Vagina (tissue), 2 donors: ENCODE measurements at regions not wholly inside any gene's neighbourhood (a gene's known extent, or its start where the extent isn't known, plus 50 kb on each side); places are given as distances from the start of the nearest gene placed in this dataset.
"Not testable (repeated sequence)": the region's sequence is repeated elsewhere in the genome, so short reads cannot be mapped to it uniquely, and the experiment has no call there.

Source experiments
- DNase-seq, 2 donors: peaks; one replicate each; pipeline ENCODE4 v3.0.0-alpha.2; 2017; ENCODE audit errors: extremely low spot score in 2 of 2
- H3K27ac ChIP-seq: fragments of 200-600 bp; sonication (generic); one replicate; pipeline ENCODE4 v1.5.1; 2019
- H3K27me3 ChIP-seq: fragments of 200-600 bp; sonication (generic); one replicate; pipeline ENCODE4 v1.5.1; 2019
- H3K36me3 ChIP-seq, 2 donors: fragments of 200-600 bp; sonication (generic); one replicate each; pipeline ENCODE4 v1.5.1; 2017 to 2019
- H3K4me1 ChIP-seq: fragments of 200-600 bp; sonication (generic); one replicate; pipeline ENCODE4 v1.5.1; 2019
- H3K4me3 ChIP-seq, 2 donors: fragments of 200-600 bp; sonication (generic); 1 replicate in 1 of 2; 2 replicates in 1 of 2; pipeline ENCODE4 v1.5.1; 2016 to 2019
- H3K9me3 ChIP-seq: fragments of 200-600 bp; sonication (generic); one replicate; pipeline ENCODE4 v1.5.1; 2019
- CTCF ChIP-seq, 3 experiments: fragments of 450-650 bp in 2 of 3; fragments of 200-600 bp in 1 of 3; sonication (generic) in 1 of 3; IDR thresholded peaks; one replicate each; pipeline ENCODE4 v1.5.1; 2017 to 2019; ENCODE audit warnings: antibody characterized with exemption in 3 of 3, mild to moderate bottlenecking in 2 of 3, moderate library complexity in 2 of 3
- POLR2A ChIP-seq, 2 donors: fragments of 450-650 bp; IDR thresholded peaks; one replicate each; pipeline ENCODE4 v1.6.1; 2017; ENCODE audit warnings: antibody characterized with exemption in 2 of 2, mild to moderate bottlenecking in 2 of 2, moderate library complexity in 2 of 2
- POLR2AphosphoS5 ChIP-seq, 2 donors: sonication (generic); formaldehyde crosslinking; IDR thresholded peaks; one replicate each; pipeline ENCODE4 v1.9.0; 2017; ENCODE audit warnings: antibody characterized with exemption in 2 of 2, mild to moderate bottlenecking in 2 of 2, low read depth in 1 of 2; ENCODE audit not compliant: insufficient read depth in 1 of 2
- intact Hi-C: fragments of 100-400 bp; cut with DNase I; formaldehyde crosslinking; loops from one replicate; pipeline ENCODE4 v1.15.1; 2023

GRCh38 chr2:193837111-193837738 is 1642.5 kb upstream of the TMEFF2 start:
- Histone ChIP-seq H3K27me3 (no peaks in the 10 kb centered on the region), H3K36me3 (no peaks in the 10 kb centered on the region), H3K9me3 (no peaks in the 10 kb centered on the region), H3K27ac (no peak overlapping the region), H3K4me1 (no peaks in the 10 kb centered on the region), H3K4me3 (no peak overlapping the region)
- no peak for DNase-seq
- intact Hi-C loops = no loop called here
- TF ChIP-seq POLR2AphosphoS5 (IDR thresholded peaks at IDR 0.05; ENCODE audit: insufficient read depth in 1 of 2, low read depth in 1 of 2) (no peak), POLR2A (IDR thresholded peaks at IDR 0.05) (no peak), CTCF (IDR thresholded peaks at IDR 0.05) (no peak)

- H3K4me3 ChIP-seq, H3K36me3 ChIP-seq, H3K4me1 ChIP-seq, H3K27ac ChIP-seq, intact Hi-C loops, H3K9me3 ChIP-seq, DNase-seq, H3K27me3 ChIP-seq: not testable (repeated sequence)
Measured at GRCh38 chr2:193836424-193837006, 1641.8 kb upstream of the TMEFF2 start.

GRCh38 chr2:193833895-193834294 is 1639.2 kb upstream of the TMEFF2 start:
- H3K27me3 ChIP-seq, intact Hi-C loops, H3K9me3 ChIP-seq, H3K4me3 ChIP-seq, H3K27ac ChIP-seq, H3K36me3 ChIP-seq, H3K4me1 ChIP-seq, DNase-seq: not testable (repeated sequence)

- H3K9me3 ChIP-seq = no peaks in the 10 kb centered on the region
- no peaks in the 10 kb centered on the region for H3K27me3 ChIP-seq
- DNase-seq = no peak
- intact Hi-C loops = no loop called here
- no peak overlapping the region for H3K27ac ChIP-seq
- H3K36me3 ChIP-seq = no peaks in the 10 kb centered on the region
- no peak overlapping the region for H3K4me3 ChIP-seq
- TF ChIP-seq CTCF (IDR thresholded peaks at IDR 0.05) = no peak
- TF ChIP-seq POLR2AphosphoS5 (IDR thresholded peaks at IDR 0.05; ENCODE audit: insufficient read depth in 1 of 2, low read depth in 1 of 2) = no peak
- TF ChIP-seq POLR2A (IDR thresholded peaks at IDR 0.05) = no peak
- H3K4me1 ChIP-seq = no peaks in the 10 kb centered on the region
Measured at GRCh38 chr2:193824474-193824873, 1629.7 kb upstream of the TMEFF2 start.

- no peak for TF ChIP-seq POLR2AphosphoS5 (IDR thresholded peaks at IDR 0.05; ENCODE audit: insufficient read depth in 1 of 2, low read depth in 1 of 2)
- no peak for TF ChIP-seq CTCF (IDR thresholded peaks at IDR 0.05)
- no peak for TF ChIP-seq POLR2A (IDR thresholded peaks at IDR 0.05)
- intact Hi-C loops = no loop called here
- no peaks in the 10 kb centered on the region for H3K27me3 ChIP-seq
Measured at GRCh38 chr2:193818801-193819499, 1624.2 kb upstream of the TMEFF2 start.

GRCh38 chr2:193816008-193816407 is 1621.3 kb upstream of the TMEFF2 start:
- no peak overlapping the region for H3K27ac ChIP-seq
- no peak overlapping the region for H3K4me3 ChIP-seq
- H3K27me3 ChIP-seq = no peaks in the 10 kb centered on the region
- H3K4me1 ChIP-seq = no peaks in the 10 kb centered on the region
- DNase-seq = no peak
- intact Hi-C loops = no loop called here
- no peak for TF ChIP-seq POLR2AphosphoS5 (IDR thresholded peaks at IDR 0.05; ENCODE audit: insufficient read depth in 1 of 2, low read depth in 1 of 2)
- no peak for TF ChIP-seq POLR2A (IDR thresholded peaks at IDR 0.05)
- no peak for TF ChIP-seq CTCF (IDR thresholded peaks at IDR 0.05)
- H3K9me3 ChIP-seq = no peaks in the 10 kb centered on the region
- H3K36me3 ChIP-seq = no peaks in the 10 kb centered on the region

More at GRCh38 chr2:193818801-193819499, 1624.2 kb upstream of the TMEFF2 start:
- H3K4me1 ChIP-seq = no peaks in the 10 kb centered on the region
- H3K27ac ChIP-seq = no peak overlapping the region
- H3K4me3 ChIP-seq = no peak overlapping the region
- H3K9me3 ChIP-seq = no peaks in the 10 kb centered on the region
- no peaks in the 10 kb centered on the region for H3K36me3 ChIP-seq
- no peak for DNase-seq
